HG02610 (cell line): ENCODE measurements at regions not wholly inside any gene's neighbourhood (a gene's known extent, or its start where the extent isn't known, plus 50 kb on each side); places are given as distances from the start of the nearest gene placed in this dataset.

ENCODE experiments used
- ATAC-seq: cut with Tn5 transposase; IDR thresholded peaks from one replicate; pipeline ENCODE4 v1.9.1; 2021; ENCODE audit warnings: mild to moderate bottlenecking, moderate library complexity; ENCODE audit not compliant: unreplicated experiment

DNA sequence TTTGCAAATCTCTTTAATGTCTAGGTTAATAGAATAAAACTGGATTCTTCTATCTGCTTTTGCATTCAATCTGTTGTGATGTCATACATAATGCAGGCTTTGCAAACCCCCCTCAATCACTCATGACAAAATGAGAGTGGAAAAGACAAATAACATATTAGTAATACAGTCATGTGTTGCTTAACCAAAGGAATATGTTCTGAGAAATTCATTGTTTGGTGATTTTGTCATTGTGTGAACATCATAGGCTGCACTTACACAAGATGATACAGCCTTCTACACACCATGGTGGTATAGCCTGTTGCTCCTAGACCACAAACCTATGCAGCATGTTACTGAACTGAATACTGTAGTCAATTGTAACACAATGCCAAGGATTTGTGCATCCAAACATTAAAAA is 87.3 kb upstream of the SEC61G start:
- no peak for ATAC-seq

GRCh38 chr7:54847921-54848320 is 88.9 kb upstream of the SEC61G start:
- ATAC-seq = no peak

- no peak for ATAC-seq
These were observed 97.8 kb upstream of the SEC61G start for GRCh38 chr7:54856856-54857255.

DNA sequence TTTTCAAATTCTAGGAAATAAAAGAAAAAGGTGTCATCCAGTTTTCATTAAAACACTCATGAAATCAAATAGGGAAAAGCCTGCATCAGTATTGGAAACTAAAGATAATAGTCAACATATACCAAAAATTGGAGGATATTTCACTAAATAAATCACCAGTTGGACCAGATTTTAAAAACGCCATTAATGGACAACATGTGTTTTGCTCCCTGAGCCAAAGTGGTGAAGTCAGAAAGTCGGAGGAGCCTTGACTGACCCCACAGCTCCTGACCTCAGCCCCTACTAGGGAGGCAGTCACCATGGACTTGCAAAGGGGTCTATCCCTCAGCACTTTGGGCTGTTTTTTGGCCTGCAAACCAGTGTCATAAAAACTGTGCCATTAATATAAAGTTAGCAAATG is 98.3 kb upstream of the SEC61G start:
- no peak for ATAC-seq

DNA sequence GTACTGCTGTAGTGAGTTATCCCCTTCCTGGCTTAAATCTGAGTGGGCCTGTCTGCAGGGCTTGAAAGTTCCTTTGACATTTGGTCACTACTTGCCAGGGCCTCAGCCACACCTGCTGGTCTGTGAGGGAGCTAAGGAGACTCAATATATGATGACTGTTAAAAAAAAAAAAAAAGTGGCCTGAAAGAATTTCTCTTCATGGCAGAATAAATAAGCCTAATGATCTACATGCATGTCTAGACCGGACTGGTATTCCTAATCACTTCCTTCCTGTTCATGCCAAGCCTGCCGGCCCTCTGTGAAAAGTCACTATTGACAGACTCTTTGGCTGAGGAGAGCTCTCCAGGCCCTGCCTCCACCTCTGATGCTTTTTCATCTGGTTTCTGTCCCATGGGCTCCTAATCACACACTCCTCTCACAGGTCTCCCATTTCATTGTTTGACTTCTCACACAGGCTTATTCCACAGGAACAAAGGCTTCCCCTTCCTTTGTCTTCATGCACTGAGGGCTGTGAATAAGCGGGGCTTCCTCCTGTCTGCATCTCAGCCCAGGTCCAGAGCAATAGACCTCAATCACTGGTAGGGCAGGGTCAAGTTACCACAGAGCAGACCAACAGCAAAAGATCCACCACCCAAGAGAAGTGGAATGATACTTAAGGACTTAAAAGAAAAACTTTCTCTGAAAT is 99.1 kb upstream of the SEC61G start:
- ATAC-seq = no peak

GRCh38 chr7:54859066-54859465 is 100.1 kb upstream of the SEC61G start:
- no peak for ATAC-seq

- no peak for ATAC-seq
These were observed 100.5 kb upstream of the SEC61G start for GRCh38 chr7:54859545-54859944.

DNA sequence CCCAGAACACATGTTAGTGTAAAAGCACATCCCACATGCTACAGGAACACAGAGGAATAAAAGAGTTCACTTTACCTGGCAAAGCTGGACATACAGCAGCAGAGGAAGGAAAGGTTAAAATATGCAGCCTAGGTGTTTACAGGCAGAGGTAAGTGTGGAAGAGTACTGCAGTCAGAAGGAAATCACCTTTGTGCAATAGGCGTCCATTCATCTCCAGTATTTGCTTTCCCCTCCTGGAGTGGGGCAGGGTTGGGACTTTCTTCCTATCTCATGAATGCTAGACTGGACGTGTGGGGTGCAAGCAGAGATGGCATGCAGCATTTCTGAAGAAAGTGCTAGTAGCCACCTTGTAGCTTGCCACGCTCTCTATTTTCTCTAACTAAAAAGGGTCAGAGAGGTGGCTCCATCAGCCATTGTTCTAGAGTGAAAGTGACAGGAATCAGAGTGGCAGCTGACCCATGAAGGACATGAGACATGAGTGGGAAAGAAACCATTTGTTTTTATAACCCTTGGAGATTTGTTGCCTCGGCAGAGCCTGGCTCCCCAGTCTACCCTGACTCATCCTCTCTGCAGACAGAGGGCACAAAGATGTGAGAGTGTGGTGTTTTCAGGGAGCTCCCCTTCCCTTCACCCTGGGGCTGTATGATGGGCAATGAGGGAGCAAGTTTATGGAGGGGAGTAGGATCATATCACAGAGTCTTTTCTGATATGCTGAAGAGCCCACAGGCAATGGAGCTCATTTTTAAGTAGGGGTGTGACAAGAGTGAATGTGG is 101.2 kb upstream of the SEC61G start:
- ATAC-seq = no peak

GRCh38 chr7:54860843-54861242 is 101.8 kb upstream of the SEC61G start:
- no peak for ATAC-seq

DNA sequence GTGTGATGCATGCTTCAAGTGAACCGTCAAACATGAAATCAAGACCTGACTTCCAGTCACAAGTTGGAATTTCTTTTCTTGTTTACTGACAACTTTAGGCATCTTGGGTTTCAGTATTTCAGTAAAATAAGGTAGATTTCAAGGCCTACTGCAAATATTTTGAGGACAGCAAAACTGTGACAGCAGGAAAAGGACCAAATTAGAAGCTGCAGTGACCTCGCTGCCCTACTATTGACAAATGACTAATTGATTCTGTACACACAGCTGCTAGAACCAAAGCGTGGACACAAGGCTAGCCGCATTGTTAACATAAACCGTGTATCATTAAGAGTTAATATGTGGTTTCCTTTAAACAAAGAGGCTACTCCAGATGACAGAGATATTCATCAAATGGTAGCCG is 105.7 kb upstream of the SEC61G start:
- no peak for ATAC-seq

DNA sequence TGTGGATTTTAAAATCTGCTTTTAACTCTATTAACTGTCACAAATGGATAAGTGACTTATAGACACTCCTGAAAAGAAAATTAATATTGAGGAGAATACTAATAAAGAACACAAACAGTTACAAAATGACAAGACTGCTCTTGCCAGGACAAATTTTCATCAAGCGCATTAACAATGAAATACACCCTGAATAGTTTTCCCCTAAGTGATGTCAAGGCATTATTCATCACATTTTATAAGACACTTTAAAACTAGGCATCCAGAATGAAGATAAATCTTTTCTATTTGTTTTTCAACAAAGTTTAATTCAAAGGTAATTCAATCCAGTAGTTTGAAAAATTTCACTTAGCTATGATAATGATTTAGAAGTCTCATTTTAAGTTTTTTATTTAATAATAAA is 110.5 kb upstream of the SEC61G start:
- no peak for ATAC-seq

GRCh38 chr7:54874804-54875203 is 115.8 kb upstream of the SEC61G start:
- no peak for ATAC-seq

DNA sequence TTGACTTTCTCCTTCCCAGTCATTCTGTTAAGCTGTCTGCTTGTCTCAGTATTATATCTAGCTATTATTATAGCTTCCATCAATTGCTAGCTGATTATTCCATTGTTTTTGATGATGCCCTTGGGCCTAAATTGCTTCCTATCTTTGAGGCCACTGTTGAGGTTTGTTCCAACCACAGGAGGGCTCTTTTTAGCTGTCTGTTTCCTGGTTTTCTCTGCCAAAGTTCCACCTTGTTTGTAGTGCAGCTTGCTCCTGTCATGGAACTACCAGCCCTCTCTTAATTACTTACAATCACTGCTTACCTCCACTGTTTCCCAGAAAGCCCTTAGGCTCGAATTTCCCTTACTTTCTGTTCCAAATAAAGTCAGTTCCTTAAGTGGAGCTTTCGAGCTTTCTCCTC is 118.7 kb upstream of the SEC61G start:
- no peak for ATAC-seq

DNA sequence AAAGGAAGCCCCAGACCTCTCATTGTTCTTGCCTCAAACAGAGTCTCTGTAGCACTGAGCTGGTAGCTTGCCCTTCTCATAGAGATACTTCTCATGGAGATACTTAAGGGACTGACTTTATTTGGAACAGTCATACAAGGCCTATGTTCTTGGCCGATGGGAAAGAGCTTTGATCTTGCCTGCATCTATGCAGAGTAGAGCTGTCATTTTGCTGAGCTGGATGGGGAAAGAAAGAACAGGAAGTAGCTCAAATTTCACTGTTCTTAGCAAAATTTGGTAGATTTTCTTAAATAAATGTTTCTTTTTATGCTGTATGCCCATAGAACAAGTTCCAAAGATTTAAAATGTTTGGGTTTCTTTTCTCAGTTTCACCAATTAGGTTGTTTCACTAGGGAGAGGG is 119.3 kb upstream of the SEC61G start:
- no peak for ATAC-seq

GRCh38 chr7:54879776-54880175 is 120.8 kb upstream of the SEC61G start:
- no peak for ATAC-seq

GRCh38 chr7:54880326-54880989 is 121.4 kb upstream of the SEC61G start:
- ATAC-seq = no peak

- no peak for ATAC-seq
These were observed 123.0 kb upstream of the SEC61G start for GRCh38 chr7:54881816-54882520.

DNA sequence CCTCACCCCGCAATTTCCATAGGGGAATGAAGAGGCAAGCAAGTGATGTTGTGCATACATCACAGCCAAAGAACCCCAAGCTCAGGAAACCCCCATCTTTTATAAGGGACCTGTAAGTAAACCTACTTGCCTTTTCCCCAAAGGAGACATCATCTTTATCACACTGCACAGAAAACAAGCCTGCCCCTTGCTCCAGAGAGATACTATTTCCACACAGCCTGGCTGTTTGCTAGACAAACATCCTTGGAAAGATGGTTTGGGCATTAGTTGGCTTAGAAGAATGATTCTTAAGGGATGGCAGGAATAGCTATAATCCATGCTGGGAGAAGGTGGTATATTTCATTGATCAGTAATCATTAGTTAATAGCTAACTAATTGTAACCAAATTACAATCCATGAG is 123.7 kb upstream of the SEC61G start:
- no peak for ATAC-seq

- no peak for ATAC-seq
These were observed 124.6 kb upstream of the SEC61G start for GRCh38 chr7:54883576-54883975.

DNA sequence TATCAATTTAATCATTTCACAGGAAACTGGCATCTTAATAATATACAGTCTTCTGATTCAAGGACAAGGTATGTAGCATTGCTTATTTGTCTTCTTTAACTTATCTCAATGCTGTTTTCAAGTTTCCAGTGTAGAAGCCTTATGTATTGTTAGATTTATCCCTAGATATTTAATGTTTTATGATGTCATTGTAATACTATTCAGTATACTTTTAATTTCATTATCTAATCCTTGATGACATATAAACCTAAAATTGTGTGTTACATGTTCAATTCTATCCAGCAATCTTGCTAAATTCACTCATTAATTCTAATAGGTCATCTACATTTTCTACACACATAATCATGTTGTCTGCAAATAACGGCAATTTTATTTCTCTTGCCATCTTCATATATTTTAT is 126.3 kb upstream of the SEC61G start:
- ATAC-seq = no peak

DNA sequence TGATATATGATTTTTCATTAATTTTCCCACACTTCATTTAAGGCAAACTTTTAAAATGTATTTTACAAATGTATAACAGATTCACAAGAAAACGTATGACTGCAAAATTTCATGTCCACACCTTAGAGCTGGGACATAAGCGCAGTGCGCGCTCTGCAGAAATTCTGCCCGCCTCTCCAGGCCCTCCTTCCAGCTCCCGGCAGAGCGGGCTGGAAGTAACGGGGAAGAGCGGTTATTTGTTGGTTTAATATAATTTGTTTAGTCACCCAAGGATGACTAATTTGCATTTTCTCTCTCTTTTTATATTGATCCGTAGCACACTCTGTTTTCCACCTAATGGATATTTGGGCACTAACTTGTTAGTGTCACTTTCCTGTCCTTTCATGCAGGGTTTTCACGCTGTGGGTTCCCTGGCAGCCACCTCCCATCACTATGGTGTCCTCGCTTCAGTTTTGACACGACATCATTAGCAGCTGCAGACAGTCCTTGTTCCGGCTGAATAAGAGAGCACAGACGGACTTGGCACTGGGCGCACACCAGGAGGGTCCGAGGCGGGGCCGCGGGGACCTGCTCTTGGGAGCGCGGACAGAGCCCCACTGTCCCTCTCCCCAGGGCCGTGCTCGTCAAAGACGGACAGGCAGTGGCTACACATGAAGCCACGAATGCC is 129.2 kb upstream of the SEC61G start:
- ATAC-seq = no peak
